ENCODE measurements at regions not wholly inside any gene's neighbourhood (a gene's known extent, or its start where the extent isn't known, plus 50 kb on each side); places are given as distances from the start of the nearest gene placed in this dataset.

GRCh38 chr7:24477398-24478136 lies 95.7 kb upstream of the PALS2 start:
- DNase-seq = no peak

- DNase-seq = no peak
These were observed 95.1 kb upstream of the PALS2 start for GRCh38 chr7:24478137-24478655.

GRCh38 chr7:24480501-24480900 lies 92.8 kb upstream of the PALS2 start:
- no peak for DNase-seq

- no peak for DNase-seq
These were observed 89.4 kb upstream of the PALS2 start for GRCh38 chr7:24483804-24484203.

- no peak for DNase-seq
These were observed 80.7 kb upstream of the PALS2 start for GRCh38 chr7:24492576-24492975.

DNA sequence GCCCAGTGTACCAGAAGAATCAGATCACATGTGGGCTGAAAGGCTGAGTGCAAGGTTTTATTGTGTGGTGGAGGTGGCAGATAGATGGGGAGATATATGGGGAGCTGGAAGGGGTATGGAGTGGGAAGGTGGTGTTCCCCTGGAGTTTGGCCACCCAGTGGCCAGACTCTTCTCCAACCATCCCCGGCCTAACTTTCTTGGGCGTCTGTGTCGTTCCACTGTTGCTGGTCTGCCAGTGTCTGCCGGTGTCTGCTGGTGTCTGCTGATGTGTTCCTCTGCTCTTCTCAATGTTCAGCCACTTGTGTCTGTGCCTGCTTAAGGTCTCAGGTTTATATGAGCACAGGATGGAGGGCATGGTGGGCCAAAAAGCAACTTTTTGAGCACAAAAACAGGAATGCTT lies 78.4 kb upstream of the PALS2 start:
- DNase-seq = no peak

DNA sequence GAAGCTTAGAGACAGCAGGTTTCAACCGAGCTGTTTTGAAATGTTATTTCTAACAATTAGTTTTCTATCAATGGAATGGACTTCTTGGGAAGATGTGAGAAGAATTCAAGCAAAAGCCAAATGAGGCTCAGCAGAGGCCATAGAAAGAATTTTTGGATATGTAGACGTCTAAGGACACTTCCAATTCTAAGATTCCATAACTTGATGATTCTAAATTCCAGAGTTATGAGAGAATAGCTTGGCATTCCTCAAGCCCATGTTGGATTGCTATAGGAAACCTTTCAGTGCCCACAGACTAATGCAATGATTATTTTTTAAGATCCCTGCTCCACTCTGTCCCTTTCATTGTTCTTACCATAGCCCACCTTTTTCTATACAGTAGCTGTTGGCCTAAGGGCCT lies 77.2 kb upstream of the PALS2 start:
- no peak for DNase-seq

DNA sequence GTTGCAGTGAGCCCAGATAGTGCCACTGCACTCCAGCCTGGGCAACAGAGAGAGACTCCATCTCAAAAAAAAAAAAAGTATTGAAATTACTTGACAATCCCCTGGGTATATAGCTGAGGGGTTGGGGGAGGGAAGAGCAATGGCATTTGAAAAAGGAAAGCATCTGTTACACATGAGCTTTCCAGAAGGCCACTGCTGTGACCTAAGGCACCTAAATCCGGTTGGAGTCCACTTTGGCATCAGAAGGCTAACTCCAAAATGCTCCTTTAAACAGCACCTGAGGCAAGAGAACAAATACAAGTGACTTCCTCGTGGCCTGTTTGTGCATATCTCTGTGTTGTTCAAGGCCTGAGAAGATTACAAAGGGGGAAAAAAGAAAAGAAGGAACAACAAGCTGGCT lies 74.8 kb upstream of the PALS2 start:
- DNase-seq = no peak

DNA sequence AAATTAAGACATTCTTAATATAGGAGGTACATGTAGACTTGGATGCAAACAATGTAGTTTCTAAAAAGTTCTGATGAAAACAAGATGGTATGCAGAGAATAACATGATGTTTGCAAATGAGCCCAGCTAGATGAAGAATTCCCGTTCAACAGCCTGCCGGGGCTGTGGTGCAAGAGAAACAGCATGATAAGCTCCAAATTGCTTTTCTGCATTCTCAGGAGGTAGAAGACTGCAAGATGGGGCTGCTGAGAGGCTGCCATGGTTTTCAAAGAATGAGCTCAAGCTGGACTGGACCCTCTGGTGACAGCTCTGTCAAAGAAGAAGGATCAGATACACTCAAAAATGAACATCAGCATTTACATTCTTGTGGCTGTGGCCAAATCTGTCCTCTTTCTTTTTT lies 73.4 kb upstream of the PALS2 start:
- DNase-seq = no peak

DNA sequence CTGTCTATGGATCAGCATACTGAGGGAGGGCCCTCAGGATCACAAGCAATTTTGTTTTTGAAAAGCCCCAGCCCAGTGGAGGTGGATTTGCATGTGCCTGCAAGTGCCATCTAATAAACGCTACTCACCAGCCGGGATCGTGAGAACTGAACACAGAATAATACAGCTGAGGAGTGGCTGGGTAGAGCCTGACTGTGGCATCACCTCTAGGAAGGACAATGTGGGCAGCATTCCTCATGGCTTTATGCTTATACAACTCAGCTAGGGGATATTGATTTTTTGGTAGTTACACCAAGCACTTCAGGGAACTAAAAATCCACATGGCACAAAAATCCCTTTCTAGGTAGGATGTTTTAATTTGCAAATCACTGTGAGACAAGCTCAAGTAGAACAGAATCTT lies 72.7 kb upstream of the PALS2 start:
- DNase-seq = no peak

- DNase-seq = no peak
These were observed 72.2 kb upstream of the PALS2 start for GRCh38 chr7:24501009-24501408.

GRCh38 chr7:24501443-24502134 lies 71.7 kb upstream of the PALS2 start:
- DNase-seq = no peak

DNA sequence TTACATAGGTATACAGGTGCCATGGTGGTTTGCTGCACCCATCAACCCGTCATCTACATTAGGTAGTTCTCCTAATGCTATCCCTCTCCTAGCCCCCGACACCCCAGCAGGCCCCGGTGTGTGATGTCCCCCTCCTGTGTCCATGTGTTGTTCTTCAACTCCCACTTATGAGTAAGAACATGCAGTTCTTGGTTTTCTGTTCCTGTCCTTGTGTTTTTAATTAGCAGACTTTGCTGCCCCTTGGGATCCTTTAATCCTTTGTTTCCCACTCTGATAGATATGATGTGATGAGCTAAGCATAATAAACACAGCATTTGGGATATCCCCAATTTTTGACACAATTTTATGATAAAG lies 71.1 kb upstream of the PALS2 start:
- no peak for DNase-seq

- DNase-seq = no peak
These were observed 69.7 kb upstream of the PALS2 start for GRCh38 chr7:24503506-24503905.

- no peak for DNase-seq
These were observed 69.2 kb upstream of the PALS2 start for GRCh38 chr7:24504040-24504439.

DNA sequence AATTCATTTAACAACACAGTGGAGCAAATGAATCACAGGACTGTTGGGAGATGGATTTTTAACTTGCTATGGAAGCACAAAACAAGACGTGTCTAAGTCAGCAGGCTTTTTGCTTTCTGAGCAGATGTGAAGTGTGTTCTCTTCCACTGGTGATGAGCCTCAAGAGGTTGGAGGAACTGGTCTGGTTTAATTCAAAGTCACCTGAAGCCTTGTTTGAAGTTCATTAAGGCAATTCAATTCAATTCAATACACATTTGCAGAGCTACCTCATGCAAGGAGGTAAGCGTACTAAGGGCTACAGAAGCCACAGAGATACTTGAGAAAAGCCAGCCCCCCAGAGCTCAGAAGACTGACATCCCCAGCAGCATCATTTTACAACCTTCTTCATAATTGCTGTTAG lies 68.4 kb upstream of the PALS2 start:
- no peak for DNase-seq

DNA sequence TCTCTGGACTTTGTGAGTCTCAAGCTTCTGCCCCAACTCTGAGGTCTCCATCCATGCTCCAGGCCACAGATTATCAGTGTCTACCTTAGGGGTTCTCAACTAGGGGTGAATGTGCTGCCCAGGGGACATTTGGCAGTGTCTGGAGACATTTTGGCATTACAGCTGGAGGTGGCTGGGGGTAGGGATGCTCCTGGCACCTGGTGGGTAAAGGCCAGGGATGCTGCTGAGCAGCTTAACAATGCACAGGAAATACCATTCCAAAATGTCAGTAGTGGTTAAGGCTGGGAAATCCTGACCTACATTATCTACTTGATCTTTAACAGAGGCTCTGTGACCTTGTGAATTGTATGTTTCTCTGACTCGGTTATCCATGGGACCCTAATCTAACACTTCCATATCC lies 67.3 kb upstream of the PALS2 start:
- DNase-seq = no peak

DNA sequence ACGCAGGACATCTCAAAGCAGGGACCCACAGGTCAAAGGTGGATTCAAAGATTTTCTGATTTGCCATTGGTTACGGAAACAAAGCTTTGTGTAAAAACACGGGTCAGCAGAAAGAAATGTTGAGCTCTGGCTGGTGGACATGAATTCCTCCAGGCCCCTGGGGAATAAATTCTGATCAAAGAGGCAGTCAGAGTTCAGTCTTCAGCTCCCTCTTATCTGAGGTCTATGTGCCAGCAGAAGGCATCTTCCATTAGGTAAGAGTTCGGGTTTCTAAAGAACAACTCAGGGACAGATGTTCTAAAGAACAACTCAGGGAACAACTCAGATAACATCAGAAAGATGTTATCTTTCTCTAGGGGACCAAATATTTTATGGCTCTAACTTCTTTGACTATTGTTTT lies 64.9 kb upstream of the PALS2 start:
- DNase-seq = no peak

DNA sequence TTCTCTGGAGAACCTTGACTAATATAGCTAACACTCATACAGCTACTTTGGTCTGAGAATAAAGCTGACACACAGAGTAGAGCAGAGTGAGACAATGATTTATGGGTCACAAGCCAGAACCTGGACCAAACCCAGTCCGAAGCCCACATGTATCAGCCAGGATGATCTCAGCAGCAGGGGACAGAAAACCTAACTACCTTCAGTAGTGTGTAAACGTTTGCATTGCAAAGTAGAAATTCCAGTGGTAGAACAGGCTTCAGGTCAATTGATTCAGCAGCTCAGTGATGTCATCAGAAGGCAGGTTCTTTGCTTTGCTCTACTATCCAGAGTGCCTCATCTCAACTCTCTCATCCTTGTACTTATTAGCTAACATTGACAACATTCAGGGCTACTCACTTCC lies 62.5 kb upstream of the PALS2 start:
- no peak for DNase-seq

DNA sequence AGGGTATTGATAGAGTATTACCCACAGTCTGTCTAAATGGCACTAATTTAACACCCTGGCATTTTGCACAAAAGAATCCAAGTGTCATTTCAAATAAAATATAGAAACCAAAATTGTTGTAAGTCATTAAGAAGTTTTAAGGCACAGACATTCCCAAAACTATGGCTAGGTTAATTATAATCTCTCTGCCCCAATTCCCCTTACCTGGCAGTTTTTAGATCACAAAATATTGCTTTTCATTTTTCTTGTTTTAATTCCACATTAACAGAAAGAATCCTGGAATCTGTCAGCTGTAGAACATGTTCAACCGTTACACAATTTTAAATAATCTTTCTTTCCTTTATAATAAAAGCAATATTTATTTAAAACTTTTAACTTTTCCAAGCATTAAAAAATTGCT lies 56.1 kb upstream of the PALS2 start:
- no peak for DNase-seq

DNA sequence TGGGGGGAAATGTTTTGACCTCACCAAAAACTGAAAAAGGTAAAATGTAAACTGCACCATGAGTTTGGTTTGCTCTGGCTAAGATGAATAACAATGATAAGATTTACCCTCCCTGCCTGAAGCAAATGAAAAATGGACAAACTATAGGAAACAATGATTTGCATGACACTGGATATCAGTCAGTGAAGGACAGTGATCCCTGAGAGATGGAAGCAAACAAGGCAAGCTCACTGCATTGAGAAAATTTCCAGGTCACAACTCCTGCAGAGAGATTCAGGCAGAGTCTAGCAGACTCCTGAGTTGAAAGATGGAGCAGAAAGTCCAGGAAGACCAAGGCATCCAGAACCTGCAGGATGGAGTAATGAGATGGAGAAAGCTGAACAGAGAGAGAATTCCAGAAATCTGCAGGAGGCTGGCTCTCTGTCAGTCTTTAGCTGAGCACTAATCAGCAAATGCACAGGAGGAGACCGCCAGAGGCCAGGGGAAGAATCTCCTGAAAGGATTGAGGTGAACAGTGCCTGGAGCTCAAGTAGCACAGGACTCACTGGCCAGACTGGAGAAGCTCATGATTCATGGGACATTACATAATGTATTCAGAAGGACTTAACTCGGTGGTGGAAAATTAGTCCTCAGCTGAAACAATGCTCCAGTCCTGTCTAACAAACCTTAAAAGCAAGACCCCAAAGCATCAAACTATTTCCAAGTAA lies 51.2 kb upstream of the PALS2 start:
- no peak for DNase-seq
